Neuronal stem cell (in vitro differentiated cells): ENCODE measurements at regions not wholly inside any gene's neighbourhood (a gene's known extent, or its start where the extent isn't known, plus 50 kb on each side); places are given as distances from the start of the nearest gene placed in this dataset.

ENCODE experiments used
- DNase-seq: peaks from one replicate; pipeline ENCODE4 v3.0.0-alpha.2; 2013; ENCODE audit warnings: low spot score
- H2AFZ ChIP-seq: one replicate; pipeline ENCODE4 v1.6.1; 2013; ENCODE audit warnings: mild to moderate bottlenecking, low read length, inconsistent platforms
- H2AK5ac ChIP-seq: 2 replicates; pipeline ENCODE4 v1.6.1; 2013; ENCODE audit warnings: low read depth, mild to moderate bottlenecking, inconsistent platforms, low read length, moderate library complexity, mixed read lengths
- H2BK120ac ChIP-seq: 2 replicates; pipeline ENCODE4 v1.6.1; 2013; ENCODE audit warnings: low read depth, mild to moderate bottlenecking, inconsistent platforms, low read length, moderate library complexity, mixed read lengths
- H2BK12ac ChIP-seq: one replicate; pipeline ENCODE4 v1.6.1; 2013; ENCODE audit warnings: low read length, inconsistent platforms
- H2BK15ac ChIP-seq: 2 replicates; pipeline ENCODE4 v1.6.1; 2013; ENCODE audit warnings: mild to moderate bottlenecking, low read length, inconsistent platforms, mixed read lengths
- H2BK5ac ChIP-seq: one replicate; pipeline ENCODE4 v1.6.1; 2013; ENCODE audit warnings: inconsistent platforms, mild to moderate bottlenecking, low read length, moderate library complexity
- H3K14ac ChIP-seq: one replicate; pipeline ENCODE4 v1.6.1; 2013; ENCODE audit warnings: low read length, inconsistent platforms
- H3K18ac ChIP-seq: 2 replicates; pipeline ENCODE4 v1.6.1; 2013; ENCODE audit warnings: low read length, inconsistent platforms
- H3K23ac ChIP-seq: 2 replicates; pipeline ENCODE4 v1.6.1; 2013; ENCODE audit warnings: low read depth, mild to moderate bottlenecking, mixed read lengths, low read length, inconsistent platforms; ENCODE audit not compliant: poor library complexity
- H3K27ac ChIP-seq: replicated peaks from 3 replicates; pipeline ENCODE4 v1.5.1; 2013; ENCODE audit warnings: low read length, inconsistent platforms
- H3K27me3 ChIP-seq, 3 experiments: 2 replicates each; pipeline ENCODE4 v1.6.1; 2013; ENCODE audit warnings: low read length in 3 of 3, mild to moderate bottlenecking in 2 of 3, inconsistent platforms in 1 of 3, low read depth in 1 of 3, mixed read lengths in 1 of 3, moderate library complexity in 1 of 3; ENCODE audit not compliant: control insufficient read depth in 3 of 3, insufficient read depth in 3 of 3
- H3K36me3 ChIP-seq, 2 donors: replicated peaks in 1 of 2; 2 replicates each; pipeline ENCODE4 v1.6.1; 2013; ENCODE audit warnings: low read length in 2 of 2; ENCODE audit not compliant: control insufficient read depth in 2 of 2, insufficient read depth in 2 of 2
- H3K4ac ChIP-seq: 2 replicates; pipeline ENCODE4 v1.6.1; 2013; ENCODE audit warnings: inconsistent platforms, mild to moderate bottlenecking, low read length, moderate library complexity
- H3K4me1 ChIP-seq, 2 donors: 1 replicate in 1 of 2; 2 replicates in 1 of 2; pipeline ENCODE4 v1.6.1; 2013; ENCODE audit warnings: low read length in 2 of 2, low read depth in 1 of 2; ENCODE audit not compliant: control insufficient read depth in 2 of 2, insufficient read depth in 1 of 2
- H3K4me2 ChIP-seq: one replicate; pipeline ENCODE4 v1.6.1; 2013; ENCODE audit warnings: mild to moderate bottlenecking, low read length, inconsistent platforms; ENCODE audit not compliant: insufficient read depth, poor library complexity, severe bottlenecking
- H3K4me3 ChIP-seq, 2 donors: 2 replicates each; pipeline ENCODE4 v1.5.1; 2013; ENCODE audit warnings: low read length in 2 of 2, mild to moderate bottlenecking in 2 of 2, inconsistent platforms in 1 of 2, moderate library complexity in 1 of 2
- H3K79me1 ChIP-seq: one replicate; pipeline ENCODE4 v1.6.1; 2013; ENCODE audit warnings: low read depth, mild to moderate bottlenecking, inconsistent platforms, low read length, moderate library complexity
- H3K9ac ChIP-seq: one replicate; pipeline ENCODE4 v1.6.1; 2013; ENCODE audit warnings: mild to moderate bottlenecking, low read depth, low read length, inconsistent platforms; ENCODE audit not compliant: poor library complexity
- H3K9me3 ChIP-seq, 2 donors: replicated peaks in 1 of 2; 2 replicates each; pipeline versions ENCODE3 to v1.6.1; 2013; ENCODE audit warnings: low read length in 2 of 2, mild to moderate bottlenecking in 2 of 2, inconsistent platforms in 1 of 2, low read depth in 1 of 2, mixed read lengths in 1 of 2, moderate library complexity in 1 of 2; ENCODE audit not compliant: control insufficient read depth in 2 of 2, insufficient read depth in 1 of 2
- H4K8ac ChIP-seq: one replicate; pipeline ENCODE4 v1.6.1; 2013; ENCODE audit warnings: low read depth, mild to moderate bottlenecking, inconsistent platforms, low read length, moderate library complexity
- H4K91ac ChIP-seq: one replicate; pipeline ENCODE4 v1.6.1; 2013; ENCODE audit warnings: low read length, low read depth, mild to moderate bottlenecking, inconsistent platforms; ENCODE audit not compliant: poor library complexity
- WGBS, 2 donors: extraction: QIAGEN DNeasy Blood & Tissue Kit; methylation state at CpG; one replicate each; pipeline ENCODE4 v1.1.7; 2013; ENCODE audit warnings: missing lambda C conversion rate in 2 of 2, mixed read lengths in 1 of 2; ENCODE audit not compliant: insufficient read length in 2 of 2, insufficient replicate concordance in 1 of 2; ENCODE audit errors: extremely low coverage in 2 of 2; 5-methylcytosine and 5-hydroxymethylcytosine counted together

DNA sequence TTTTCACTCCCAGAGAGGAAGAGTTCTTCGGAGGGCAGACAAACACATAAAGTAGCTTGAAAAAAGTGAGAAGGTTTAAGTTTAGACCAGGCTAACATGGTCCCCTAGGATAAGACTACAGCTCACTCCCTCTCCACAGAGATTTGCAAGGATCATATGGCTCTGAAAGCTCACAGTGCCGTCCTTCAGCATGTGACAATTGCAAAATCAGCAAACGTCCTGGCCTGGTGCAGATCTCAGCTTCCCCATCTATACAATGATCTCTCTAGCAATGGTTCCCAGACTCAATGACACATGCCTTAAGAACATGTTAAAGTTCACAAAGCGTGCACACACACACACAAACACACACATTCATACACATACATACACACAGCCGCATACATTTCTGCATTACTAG, 327.6 kb downstream of the ACTL7B start:
- no peak for DNase-seq
- Histone ChIP-seq H2BK12ac (no peak overlapping the region), H3K9ac (no peak overlapping the region), H3K4ac (no peak overlapping the region), H4K8ac (no peak overlapping the region), H3K79me1 (no peaks in the 10 kb centered on the region), H3K18ac (no peak overlapping the region), H2AFZ (no peak overlapping the region), H2AK5ac (no peak overlapping the region), H3K4me2 (no peak overlapping the region), H4K91ac (no peak overlapping the region), H3K14ac (no peak overlapping the region), H2BK5ac (no peak overlapping the region), H3K9me3 (no peaks in the 10 kb centered on the region), H3K27me3 (no peaks in the 10 kb centered on the region), H3K4me3 (no peak overlapping the region), H3K23ac (no peak overlapping the region), H2BK120ac (no peak overlapping the region), H3K4me1 (no peaks in the 10 kb centered on the region), H2BK15ac (no peak overlapping the region), H3K36me3 (no peaks in the 10 kb centered on the region), H3K27ac (no peak overlapping the region)
- WGBS, 2 donors = no CpG with 5 or more reads among the region's 5 CpGs

DNA sequence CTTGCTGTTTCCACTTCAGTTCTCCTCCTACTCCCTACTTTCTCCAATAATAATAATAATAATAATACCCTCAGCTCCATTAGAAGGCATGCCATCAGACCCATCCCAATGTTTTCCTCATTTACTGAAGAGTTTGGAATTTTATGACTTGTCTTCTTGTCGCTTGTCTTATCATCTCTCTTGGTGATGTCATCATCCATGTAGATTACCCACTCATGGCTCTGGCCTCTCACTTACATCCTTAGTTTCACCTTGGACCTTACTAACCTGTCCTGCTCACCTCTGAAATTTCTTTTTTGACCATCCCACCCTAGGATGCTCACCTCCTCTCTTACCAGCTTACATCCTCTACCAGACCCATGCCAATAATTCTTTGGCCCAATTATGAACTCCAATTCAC, 329.3 kb downstream of the ACTL7B start:
- H2BK5ac ChIP-seq = no peak overlapping the region
- H3K27ac ChIP-seq = no peak overlapping the region
- H3K4me1 ChIP-seq = no peaks in the 10 kb centered on the region
- H4K8ac ChIP-seq = no peak overlapping the region
- H2AFZ ChIP-seq = no peak overlapping the region
- H3K4me3 ChIP-seq = no peak overlapping the region
- DNase-seq = no peak
- H3K18ac ChIP-seq = no peak overlapping the region
- H2BK120ac ChIP-seq = no peak overlapping the region
- H3K4me2 ChIP-seq = no peak overlapping the region
- H2BK15ac ChIP-seq = no peak overlapping the region
- H3K27me3 ChIP-seq = no peaks in the 10 kb centered on the region
- WGBS, 2 donors = no CpG with 5 or more reads among the region's 1 CpG
- H3K9me3 ChIP-seq = no peaks in the 10 kb centered on the region
- H2AK5ac ChIP-seq = no peak overlapping the region
- H3K79me1 ChIP-seq = no peaks in the 10 kb centered on the region
- no peak overlapping the region for H4K91ac ChIP-seq
- no peak overlapping the region for H3K9ac ChIP-seq
- H2BK12ac ChIP-seq = no peak overlapping the region
- H3K36me3 ChIP-seq = no peaks in the 10 kb centered on the region
- H3K23ac ChIP-seq = no peak overlapping the region
- H3K14ac ChIP-seq = no peak overlapping the region
- H3K4ac ChIP-seq = no peak overlapping the region

DNA sequence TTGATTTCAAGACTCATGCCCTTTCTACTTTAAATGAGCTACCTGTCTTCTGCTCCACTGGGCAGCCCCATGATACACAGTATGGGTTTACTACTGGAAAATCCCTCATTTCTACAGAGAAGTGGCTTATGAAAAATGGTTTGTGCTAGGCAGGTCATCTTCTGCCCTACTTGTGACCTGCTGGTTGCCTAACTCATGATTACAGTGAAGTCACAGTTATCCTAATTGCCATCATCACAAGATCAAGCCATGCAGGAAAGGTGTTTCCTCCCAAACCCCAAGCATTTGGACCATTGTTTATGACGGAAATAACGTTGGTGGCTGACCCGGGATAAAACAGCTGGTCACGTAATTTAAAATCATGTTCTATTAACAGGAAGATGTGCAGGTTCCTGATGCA, 330.6 kb downstream of the ACTL7B start:
- Histone ChIP-seq H3K14ac (no peak overlapping the region), H3K79me1 (no peaks in the 10 kb centered on the region), H3K9me3 (no peaks in the 10 kb centered on the region), H3K4me1 (no peaks in the 10 kb centered on the region), H3K27me3 (no peaks in the 10 kb centered on the region), H3K27ac (no peak overlapping the region), H3K4me2 (no peak overlapping the region), H2AFZ (no peak overlapping the region), H4K91ac (no peak overlapping the region), H3K9ac (no peak overlapping the region), H3K23ac (no peak overlapping the region), H3K4ac (no peak overlapping the region), H3K18ac (no peak overlapping the region), H2AK5ac (no peak overlapping the region), H2BK120ac (no peak overlapping the region), H2BK15ac (no peak overlapping the region), H3K4me3 (no peak overlapping the region), H2BK12ac (no peak overlapping the region), H4K8ac (no peak overlapping the region), H2BK5ac (no peak overlapping the region), H3K36me3 (no peaks in the 10 kb centered on the region)
- DNase-seq = no peak
- no CpG with 5 or more reads among the region's 4 CpGs for WGBS, 2 donors

DNA sequence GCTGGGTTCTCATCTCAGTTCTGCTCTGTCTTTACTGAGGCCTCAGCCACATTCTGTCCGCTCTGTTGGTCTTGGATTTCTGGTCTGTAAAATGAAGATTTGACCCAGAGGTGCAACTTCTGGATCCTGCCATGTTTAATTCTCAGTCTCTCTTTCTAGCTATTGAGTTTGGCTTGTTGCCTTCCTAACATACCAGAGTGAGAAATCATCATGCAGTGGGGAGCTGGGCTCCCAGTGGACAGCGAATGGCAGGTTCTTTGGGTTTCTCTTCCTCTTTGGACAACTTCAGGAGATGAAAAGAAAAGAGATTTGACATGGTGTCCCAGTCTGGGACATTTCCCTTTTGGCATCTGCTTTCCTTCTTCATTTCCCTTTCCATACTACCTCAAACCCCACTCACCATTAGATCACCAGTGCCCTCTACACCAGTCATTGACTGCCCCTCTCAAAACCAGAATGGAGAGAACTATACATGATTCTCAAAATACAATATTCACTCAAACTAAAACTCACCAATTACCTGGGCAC, 334.7 kb downstream of the ACTL7B start:
- Histone ChIP-seq H3K4me1 (no peaks in the 10 kb centered on the region), H3K9ac (no peak overlapping the region), H3K27ac (no peak overlapping the region), H2BK12ac (no peak overlapping the region), H3K4me3 (no peak overlapping the region), H2BK120ac (no peak overlapping the region), H3K27me3 (no peaks in the 10 kb centered on the region), H3K9me3 (no peaks in the 10 kb centered on the region), H3K4ac (no peak overlapping the region), H3K79me1 (no peaks in the 10 kb centered on the region), H4K91ac (no peak overlapping the region), H2BK15ac (no peak overlapping the region), H3K14ac (no peak overlapping the region), H2AFZ (no peak overlapping the region), H4K8ac (no peak overlapping the region), H2BK5ac (no peak overlapping the region), H2AK5ac (no peak overlapping the region), H3K18ac (no peak overlapping the region), H3K36me3 (no peaks in the 10 kb centered on the region), H3K4me2 (no peak overlapping the region), H3K23ac (no peak overlapping the region)
- WGBS, 2 donors = no CpG with 5 or more reads among the region's 2 CpGs
- DNase-seq = no peak
